Liver (tissue), 7 donors: ENCODE measurements at regions not wholly inside any gene's neighbourhood (a gene's known extent, or its start where the extent isn't known, plus 50 kb on each side); places are given as distances from the start of the nearest gene placed in this dataset.

Experiments
- DNase-seq: peaks from one replicate; pipeline ENCODE4 v3.0.0-alpha.2; 2017; ENCODE audit warnings: low spot score
- H3K27ac ChIP-seq, 2 donors: one replicate each; pipeline ENCODE4 v1.7.0; 2013; ENCODE audit warnings: inconsistent platforms in 2 of 2, low read length in 2 of 2, control low read depth in 1 of 2, low read depth in 1 of 2, mild to moderate bottlenecking in 1 of 2
- H3K27me3 ChIP-seq, 4 donors: one replicate each; pipeline versions ENCODE4 v1.6.1 to v1.7.0; 2013; ENCODE audit warnings: low read length in 3 of 4, inconsistent platforms in 1 of 4, mild to moderate bottlenecking in 1 of 4, moderate library complexity in 1 of 4; ENCODE audit not compliant: control insufficient read depth in 4 of 4, insufficient read depth in 4 of 4
- H3K36me3 ChIP-seq, 4 donors: one replicate each; pipeline versions ENCODE4 v1.6.1 to v1.7.0; 2013; ENCODE audit warnings: low read length in 3 of 4, mild to moderate bottlenecking in 3 of 4, low read depth in 1 of 4, moderate library complexity in 1 of 4; ENCODE audit not compliant: control insufficient read depth in 4 of 4, insufficient read depth in 3 of 4
- H3K4me1 ChIP-seq, 4 donors: one replicate each; pipeline versions ENCODE4 v1.6.1 to v1.7.0; 2013; ENCODE audit warnings: low read length in 3 of 4, mild to moderate bottlenecking in 3 of 4, moderate library complexity in 1 of 4; ENCODE audit not compliant: control insufficient read depth in 4 of 4, insufficient read depth in 4 of 4
- H3K4me3 ChIP-seq, 3 donors: one replicate each; pipeline versions ENCODE4 v1.6.1 to v1.7.0; 2013; ENCODE audit warnings: low read length in 3 of 3, control low read depth in 1 of 3, low read depth in 1 of 3, mild to moderate bottlenecking in 1 of 3
- H3K9ac ChIP-seq, 2 donors: one replicate each; pipeline ENCODE4 v1.7.0; 2013; ENCODE audit warnings: low read length in 2 of 2, mild to moderate bottlenecking in 2 of 2, moderate library complexity in 2 of 2, control low read depth in 1 of 2, low read depth in 1 of 2
- H3K9me3 ChIP-seq, 4 donors: one replicate each; pipeline versions ENCODE4 v1.6.1 to v1.7.0; 2013; ENCODE audit warnings: low read length in 3 of 4; ENCODE audit not compliant: control insufficient read depth in 4 of 4
- ATF3 ChIP-seq: IDR thresholded peaks from 2 replicates; pipeline ENCODE4 v1.6.1; 2016; ENCODE audit warnings: antibody characterized with exemption
- EGR1 ChIP-seq, 2 donors: IDR thresholded peaks; 2 replicates each; pipeline ENCODE4 v1.6.1; 2016 to 2018; ENCODE audit warnings: antibody characterized with exemption in 2 of 2, low read depth in 2 of 2
- FOXA1 ChIP-seq: IDR thresholded peaks from 2 replicates; pipeline ENCODE4 v1.6.1; 2016; ENCODE audit warnings: antibody characterized with exemption
- FOXA2 ChIP-seq: IDR thresholded peaks from 2 replicates; pipeline ENCODE4 v1.6.1; 2016; ENCODE audit warnings: antibody characterized with exemption
- HNF4A ChIP-seq, 2 donors: conservative IDR thresholded peaks; 2 replicates each; pipeline ENCODE4 v1.6.1; 2016; ENCODE audit warnings: antibody characterized with exemption in 2 of 2, mild to moderate bottlenecking in 2 of 2
- JUND ChIP-seq, 2 donors: IDR thresholded peaks; 2 replicates each; pipeline ENCODE4 v1.6.1; 2016; ENCODE audit warnings: antibody characterized with exemption in 2 of 2
- RAD21 ChIP-seq, 2 donors: IDR thresholded peaks; 2 replicates each; pipeline ENCODE4 v1.6.1; 2016; ENCODE audit warnings: antibody characterized with exemption in 2 of 2, mild to moderate bottlenecking in 2 of 2
- REST ChIP-seq: IDR thresholded peaks from 2 replicates; pipeline ENCODE4 v1.6.1; 2016; ENCODE audit warnings: antibody characterized with exemption, mild to moderate bottlenecking
- RXRA ChIP-seq, 2 donors: IDR thresholded peaks; 2 replicates each; pipeline ENCODE4 v1.6.1; 2017 to 2018; ENCODE audit warnings: antibody characterized with exemption in 2 of 2, mild to moderate bottlenecking in 1 of 2
- SP1 ChIP-seq: IDR thresholded peaks from 2 replicates; pipeline ENCODE4 v1.6.1; 2018; ENCODE audit warnings: antibody characterized with exemption, mild to moderate bottlenecking
- TAF1 ChIP-seq: conservative IDR thresholded peaks from 2 replicates; pipeline ENCODE4 v1.6.1; 2016; ENCODE audit warnings: antibody characterized with exemption, mild to moderate bottlenecking
- WGBS: extraction: QIAGEN DNeasy Blood & Tissue Kit; methylation state at CpG from one replicate; pipeline ENCODE4 v1.1.7; 2013; 5-methylcytosine and 5-hydroxymethylcytosine counted together
- donor health status: healthy.
- donor health status: healthy.
- donor health status: healthy.
- donor health status: healthy.

GRCh38 chr15:66884661-66885237 lies 180.7 kb upstream of the SMAD3 start:
- DNase-seq: peak; percentile 14
- no peak overlapping the region for H3K27ac ChIP-seq
- H3K9me3 ChIP-seq: no peaks in the 10 kb centered on the region
- no peak overlapping the region for H3K9ac ChIP-seq
- TF ChIP-seq HNF4A (conservative IDR thresholded peaks at IDR 0.05): no peak
- TF ChIP-seq RXRA (IDR thresholded peaks at IDR 0.05): no peak
- TF ChIP-seq JUND (IDR thresholded peaks at IDR 0.05): no peak
- H3K4me1 ChIP-seq: peaks cover 0 to 8% (median 4%) of the 10 kb centered on the region in 4 donors
- H3K4me3 ChIP-seq: no peak overlapping the region
- no peaks in the 10 kb centered on the region for H3K36me3 ChIP-seq
- 95% methylated on average over 8 of the region's 8 CpGs for WGBS
- no peaks in the 10 kb centered on the region for H3K27me3 ChIP-seq

DNA sequence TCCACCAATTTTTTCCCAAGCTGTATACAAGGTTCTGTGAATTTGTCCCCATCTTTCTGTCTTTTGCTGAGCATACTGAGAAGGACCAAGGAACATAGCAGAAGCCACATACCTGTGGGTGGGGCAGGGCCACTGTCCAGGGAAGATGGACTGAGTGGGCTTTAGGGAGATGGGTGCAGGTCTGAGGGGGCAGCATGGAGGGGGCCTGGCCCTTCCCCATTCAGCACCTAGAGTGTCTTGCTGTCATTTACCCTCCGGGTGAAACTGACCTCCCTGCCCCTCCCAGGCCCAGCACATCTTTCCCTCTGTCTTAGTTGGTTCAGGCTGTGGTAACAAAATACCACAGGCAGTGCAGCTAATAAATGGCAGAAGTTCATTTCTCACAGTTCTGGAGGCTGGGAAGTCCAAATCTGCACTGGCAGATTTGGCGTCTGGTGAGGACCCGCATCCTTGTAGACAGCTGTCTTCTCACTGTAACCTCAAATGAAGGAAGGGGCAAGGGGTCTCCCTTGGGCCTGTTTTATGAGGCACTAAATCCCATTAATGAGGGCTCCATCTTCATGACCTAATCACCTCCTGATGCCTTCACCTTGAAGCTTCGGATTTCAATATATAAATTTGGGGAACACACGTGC lies 180.0 kb upstream of the SMAD3 start:
- Histone ChIP-seq H3K9ac (no peak overlapping the region), H3K27ac (no peak overlapping the region), H3K4me1 (peaks cover 0 to 8% (median 4%) of the 10 kb centered on the region in 4 donors), H3K36me3 (no peaks in the 10 kb centered on the region), H3K4me3 (no peak overlapping the region), H3K9me3 (no peaks in the 10 kb centered on the region), H3K27me3 (no peaks in the 10 kb centered on the region)
- TF ChIP-seq RXRA (IDR thresholded peaks at IDR 0.05): no peak
- TF ChIP-seq EGR1 (IDR thresholded peaks at IDR 0.05; ENCODE audit: low read depth in 2 of 2): no peak
- no peak for TF ChIP-seq REST
- TF ChIP-seq ATF3: no peak
- WGBS: 98% methylated on average over 5 of the region's 5 CpGs
- peak; percentile 16 for DNase-seq

- H3K4me1 ChIP-seq: peaks cover 0 to 8% (median 4%) of the 10 kb centered on the region in 4 donors
- H3K9me3 ChIP-seq: no peaks in the 10 kb centered on the region
- WGBS: 94% methylated on average over 9 of the region's 9 CpGs
Observed at GRCh38 chr15:66886241-66886675, 179.1 kb upstream of the SMAD3 start.

DNA sequence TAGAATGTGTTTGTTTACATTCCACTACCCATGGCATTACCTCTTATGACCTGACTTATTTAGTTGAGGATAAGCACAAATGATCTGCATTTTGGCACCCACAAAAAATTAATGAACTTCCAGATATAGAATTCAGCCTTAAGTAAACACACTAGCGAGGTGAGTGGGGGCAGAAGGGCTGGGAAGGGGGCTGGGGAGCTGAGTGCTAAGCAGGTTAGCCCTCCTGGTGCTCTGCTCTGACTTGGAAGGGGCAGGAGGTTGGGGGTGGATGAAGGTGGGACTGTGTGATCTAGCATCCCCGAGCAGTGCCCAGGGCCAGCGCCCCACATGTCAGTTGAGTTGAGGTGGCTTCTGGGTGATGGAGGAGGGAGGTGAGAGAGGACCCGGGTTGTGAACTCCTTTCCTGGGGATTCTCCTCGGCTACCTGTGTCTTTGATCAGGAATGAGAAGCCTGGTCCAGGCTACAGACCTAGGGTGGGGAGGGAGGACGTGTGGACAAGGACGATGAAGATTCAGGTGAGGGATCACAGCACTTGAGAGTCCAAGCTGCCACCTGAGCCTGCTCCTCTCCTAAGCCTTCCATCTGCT lies 178.6 kb upstream of the SMAD3 start:
- DNase-seq: peak; percentile 13
- no peaks in the 10 kb centered on the region for H3K27me3 ChIP-seq
- no peak overlapping the region for H3K4me3 ChIP-seq
- no peaks in the 10 kb centered on the region for H3K36me3 ChIP-seq
- 88% methylated on average over 7 of the region's 7 CpGs for WGBS
- H3K27ac ChIP-seq: no peak overlapping the region
- no peaks in the 10 kb centered on the region for H3K9me3 ChIP-seq
- H3K9ac ChIP-seq: no peak overlapping the region
- H3K4me1 ChIP-seq: peaks cover 0 to 8% (median 4%) of the 10 kb centered on the region in 4 donors
- no peak for TF ChIP-seq RAD21 (IDR thresholded peaks at IDR 0.05)
- no peak for TF ChIP-seq SP1
- TF ChIP-seq ATF3: no peak
- TF ChIP-seq FOXA2: no peak
- no peak for TF ChIP-seq TAF1
- no peak for TF ChIP-seq FOXA1
- TF ChIP-seq RXRA (IDR thresholded peaks at IDR 0.05): no peak
- no peak for TF ChIP-seq JUND (IDR thresholded peaks at IDR 0.05)
- no peak for TF ChIP-seq REST

More at GRCh38 chr15:66886241-66886675, 179.1 kb upstream of the SMAD3 start:
- Histone ChIP-seq H3K27me3 (no peaks in the 10 kb centered on the region), H3K4me3 (no peak overlapping the region), H3K9ac (no peak overlapping the region), H3K36me3 (no peaks in the 10 kb centered on the region), H3K27ac (no peak overlapping the region)
- TF ChIP-seq FOXA1 (no peak), SP1 (no peak)
- peak; percentile 6 for DNase-seq
